ENCODE measurements at regions not wholly inside any gene's neighbourhood (a gene's known extent, or its start where the extent isn't known, plus 50 kb on each side); places are given as distances from the start of the nearest gene placed in this dataset.

GRCh38 chr2:16112251-16112971 is 172.1 kb downstream of the MYCN start:
- Histone ChIP-seq H3K4me3 (ENCODE audit: low read length, poor library complexity, severe bottlenecking) (no peak overlapping the region), H3K9me2 (replicated peaks; ENCODE audit: low read depth, low read length) (no peaks in the 10 kb centered on the region), H3F3A (ENCODE audit: low read depth) (no peaks in the 10 kb centered on the region), H3K36me3 (ENCODE audit: insufficient read depth, low read length) (no peaks in the 10 kb centered on the region), H3K9me3 (ENCODE audit: insufficient read depth, low read depth, low read length) (no peaks in the 10 kb centered on the region), H3K9ac (ENCODE audit: low read depth, low read length, poor library complexity, severe bottlenecking) (no peak overlapping the region), H3K79me2 (ENCODE audit: insufficient read depth, low read length) (no peaks in the 10 kb centered on the region), H3K27me3 (ENCODE audit: insufficient read depth, low read length, poor library complexity, severe bottlenecking) (no peaks in the 10 kb centered on the region), H3K4me1 (ENCODE audit: insufficient read depth, low read length, poor library complexity, severe bottlenecking) (no peaks in the 10 kb centered on the region), H2AFZ (ENCODE audit: low read length) (no peak overlapping the region), H3K4me2 (ENCODE audit: low read depth, low read length, poor library complexity, severe bottlenecking) (no peak overlapping the region), H4K20me1 (ENCODE audit: insufficient read depth, low read length, poor library complexity, severe bottlenecking) (no peaks in the 10 kb centered on the region)
- TF ChIP-seq CTCF (conservative IDR thresholded peaks at IDR 0.05; ENCODE audit: low read length): no peak
- TF ChIP-seq EZH2phosphoT487 (IDR thresholded peaks at IDR 0.05; ENCODE audit: borderline replicate concordance): no peak

- Histone ChIP-seq H3K9me2 (replicated peaks; ENCODE audit: low read depth, low read length) (no peaks in the 10 kb centered on the region), H4K20me1 (ENCODE audit: insufficient read depth, low read length, poor library complexity, severe bottlenecking) (no peaks in the 10 kb centered on the region), H3K9ac (ENCODE audit: low read depth, low read length, poor library complexity, severe bottlenecking) (no peak overlapping the region), H3K4me3 (ENCODE audit: low read length, poor library complexity, severe bottlenecking) (no peak overlapping the region), H3K4me2 (ENCODE audit: low read depth, low read length, poor library complexity, severe bottlenecking) (no peak overlapping the region), H3K4me1 (ENCODE audit: insufficient read depth, low read length, poor library complexity, severe bottlenecking) (no peaks in the 10 kb centered on the region), H3K27me3 (ENCODE audit: insufficient read depth, low read length, poor library complexity, severe bottlenecking) (no peaks in the 10 kb centered on the region), H3K9me3 (ENCODE audit: insufficient read depth, low read depth, low read length) (no peaks in the 10 kb centered on the region), H3K79me2 (ENCODE audit: insufficient read depth, low read length) (no peaks in the 10 kb centered on the region), H3F3A (ENCODE audit: low read depth) (no peaks in the 10 kb centered on the region), H3K36me3 (ENCODE audit: insufficient read depth, low read length) (no peaks in the 10 kb centered on the region), H2AFZ (ENCODE audit: low read length) (no peak overlapping the region)
- TF ChIP-seq CTCF (conservative IDR thresholded peaks at IDR 0.05; ENCODE audit: low read length) (no peak), EZH2phosphoT487 (IDR thresholded peaks at IDR 0.05; ENCODE audit: borderline replicate concordance) (no peak)
Measured at GRCh38 chr2:16111838-16112210, 171.5 kb downstream of the MYCN start.

GRCh38 chr2:16109821-16110310 is 169.5 kb downstream of the MYCN start:
- Histone ChIP-seq H3F3A (ENCODE audit: low read depth) (no peaks in the 10 kb centered on the region), H3K36me3 (ENCODE audit: insufficient read depth, low read length) (no peaks in the 10 kb centered on the region), H3K79me2 (ENCODE audit: insufficient read depth, low read length) (no peaks in the 10 kb centered on the region), H4K20me1 (ENCODE audit: insufficient read depth, low read length, poor library complexity, severe bottlenecking) (no peaks in the 10 kb centered on the region), H3K9ac (ENCODE audit: low read depth, low read length, poor library complexity, severe bottlenecking) (no peak overlapping the region), H3K9me2 (replicated peaks; ENCODE audit: low read depth, low read length) (no peaks in the 10 kb centered on the region), H3K9me3 (ENCODE audit: insufficient read depth, low read depth, low read length) (no peaks in the 10 kb centered on the region), H2AFZ (ENCODE audit: low read length) (no peak overlapping the region), H3K4me2 (ENCODE audit: low read depth, low read length, poor library complexity, severe bottlenecking) (no peak overlapping the region), H3K4me1 (ENCODE audit: insufficient read depth, low read length, poor library complexity, severe bottlenecking) (no peaks in the 10 kb centered on the region), H3K4me3 (ENCODE audit: low read length, poor library complexity, severe bottlenecking) (no peak overlapping the region), H3K27me3 (ENCODE audit: insufficient read depth, low read length, poor library complexity, severe bottlenecking) (no peaks in the 10 kb centered on the region)
- no peak for TF ChIP-seq EZH2phosphoT487 (IDR thresholded peaks at IDR 0.05; ENCODE audit: borderline replicate concordance)
- no peak for TF ChIP-seq CTCF (conservative IDR thresholded peaks at IDR 0.05; ENCODE audit: low read length)
